ENCODE measurements at regions not wholly inside any gene's neighbourhood (a gene's known extent, or its start where the extent isn't known, plus 50 kb on each side); places are given as distances from the start of the nearest gene placed in this dataset.

DNA sequence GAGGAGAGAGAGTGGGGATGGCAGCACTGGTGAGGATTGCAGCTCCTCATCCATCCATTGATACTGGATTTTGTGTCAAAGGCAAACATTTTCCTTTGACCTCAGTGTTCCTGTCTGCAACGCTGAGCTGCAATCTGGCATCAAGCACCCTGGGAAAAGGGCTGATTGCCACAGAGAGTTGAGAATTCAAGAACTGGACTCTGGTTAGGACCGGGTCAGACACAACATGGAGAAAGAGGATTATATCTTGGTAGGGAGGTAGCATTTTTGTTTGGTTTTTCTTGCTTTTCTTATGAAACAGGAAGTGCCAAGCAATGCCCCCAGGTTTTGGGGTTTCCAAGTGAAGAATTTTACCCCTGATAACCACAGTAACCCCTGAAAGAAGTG, 81.9 kb upstream of the PKDCC start:
- Mint-ChIP-seq H3K27ac (ENCODE audit: low read depth) (no peak overlapping the region), H3K4me3 (no peak overlapping the region), H3K4me1 (peaks cover 8% of the 10 kb centered on the region), H3K9me3 (no peaks in the 10 kb centered on the region), H3K36me3 (ENCODE audit: insufficient read depth) (no peaks in the 10 kb centered on the region), H3K27me3 (peaks cover under 1% of the 10 kb centered on the region)
- ATAC-seq (replicated peaks; ENCODE audit: extremely low read depth, poor library complexity, severe bottlenecking) (no peak), DNase-seq (ENCODE audit: low spot score in 2 of 2) (no peak)

DNA sequence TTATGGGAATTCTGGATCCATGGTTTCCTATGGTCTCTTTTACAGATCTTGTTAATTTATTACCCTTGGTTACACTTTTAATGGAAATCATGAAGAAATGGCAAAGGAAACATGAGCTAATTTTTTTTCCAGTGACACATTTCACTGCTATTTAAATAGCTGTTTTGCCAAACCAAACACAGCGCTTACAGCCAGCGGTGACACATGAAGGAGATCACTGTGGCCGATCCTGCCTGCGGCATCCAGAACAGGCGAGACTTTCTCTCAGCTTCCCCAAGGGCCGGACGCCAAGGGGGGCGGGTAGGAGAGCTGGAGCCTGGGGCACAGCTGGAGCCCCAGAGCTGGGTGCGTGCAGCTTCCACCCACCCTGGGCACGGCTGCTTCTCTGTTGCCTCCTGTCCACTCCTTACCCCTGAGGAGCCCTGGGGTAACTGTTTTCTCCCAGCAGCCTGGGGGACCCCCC, 81.4 kb upstream of the PKDCC start:
- ATAC-seq (replicated peaks; ENCODE audit: extremely low read depth, poor library complexity, severe bottlenecking) (no peak), DNase-seq (ENCODE audit: low spot score in 2 of 2) (no peak)
- H3K4me1 Mint-ChIP-seq = peaks cover 8% of the 10 kb centered on the region
- H3K27ac Mint-ChIP-seq (ENCODE audit: low read depth) = no peak overlapping the region
- no peak overlapping the region for H3K4me3 Mint-ChIP-seq
- no peaks in the 10 kb centered on the region for H3K36me3 Mint-ChIP-seq (ENCODE audit: insufficient read depth)
- no peaks in the 10 kb centered on the region for H3K9me3 Mint-ChIP-seq
- H3K27me3 Mint-ChIP-seq = no peaks in the 10 kb centered on the region

DNA sequence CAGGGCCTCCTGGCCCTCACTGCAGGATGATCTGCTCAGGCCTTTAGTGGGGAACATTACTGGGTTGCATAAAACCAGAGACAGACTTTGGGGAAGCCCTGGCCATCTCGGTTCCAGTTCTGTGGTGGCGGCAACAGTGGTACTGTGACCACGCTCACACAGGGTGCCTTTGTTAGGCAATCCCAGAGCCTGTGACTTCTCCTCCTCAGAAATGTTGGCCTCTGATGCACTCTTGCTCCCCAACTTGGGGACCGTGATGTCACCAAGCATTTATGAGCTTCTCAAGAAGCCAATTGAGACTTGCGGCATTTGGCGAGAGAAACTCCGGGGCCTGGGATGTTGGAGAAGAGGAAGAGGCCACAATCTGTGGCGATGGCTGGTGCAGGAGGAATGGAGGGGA, 80.9 kb upstream of the PKDCC start:
- DNase-seq (ENCODE audit: low spot score in 2 of 2) (no peak), ATAC-seq (replicated peaks; ENCODE audit: extremely low read depth, poor library complexity, severe bottlenecking) (no peak)
- H3K4me3 Mint-ChIP-seq = no peak overlapping the region
- H3K27me3 Mint-ChIP-seq = peaks cover 3% of the 10 kb centered on the region
- no peak overlapping the region for H3K27ac Mint-ChIP-seq (ENCODE audit: low read depth)
- no peaks in the 10 kb centered on the region for H3K36me3 Mint-ChIP-seq (ENCODE audit: insufficient read depth)
- H3K4me1 Mint-ChIP-seq = peaks cover 8% of the 10 kb centered on the region
- no peaks in the 10 kb centered on the region for H3K9me3 Mint-ChIP-seq

DNA sequence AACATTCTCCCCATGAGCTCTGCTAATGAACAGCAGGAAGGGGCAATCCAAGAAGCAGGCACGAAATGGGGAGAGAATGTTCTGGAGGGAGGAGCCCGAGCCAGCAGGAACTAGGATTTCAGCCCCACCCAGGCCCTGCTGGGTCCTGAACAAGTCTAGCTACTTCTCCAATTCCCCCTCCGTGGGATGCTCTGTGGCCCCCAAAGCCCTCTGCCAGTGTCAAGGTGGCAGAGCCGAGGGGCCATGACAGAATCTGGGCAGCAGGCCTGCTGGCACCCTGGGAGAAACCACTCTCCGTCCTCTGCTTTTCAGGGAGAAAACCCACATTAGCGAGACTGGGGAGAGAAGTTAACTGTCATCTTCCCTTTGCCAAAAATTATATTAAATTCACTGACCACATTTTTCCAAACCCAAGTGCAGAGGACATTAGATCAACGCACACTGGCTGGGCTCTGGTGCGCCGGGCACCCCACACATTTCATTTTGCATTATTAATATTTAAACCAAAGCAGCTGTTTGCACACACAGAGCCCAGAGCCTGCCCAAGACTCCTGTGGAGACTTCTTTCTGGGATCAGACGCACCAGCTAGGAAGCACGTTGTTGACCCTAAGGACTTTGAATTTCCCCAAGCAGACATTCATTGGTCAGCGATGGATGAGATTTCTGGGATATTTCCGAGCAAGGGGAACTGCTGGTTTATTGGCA, 80.2 kb upstream of the PKDCC start:
- Mint-ChIP-seq H3K36me3 (ENCODE audit: insufficient read depth) (no peaks in the 10 kb centered on the region), H3K27ac (ENCODE audit: low read depth) (no peak overlapping the region), H3K4me1 (peaks cover 8% of the 10 kb centered on the region), H3K4me3 (no peak overlapping the region), H3K27me3 (peaks cover 10% of the 10 kb centered on the region), H3K9me3 (no peaks in the 10 kb centered on the region)
- DNase-seq (ENCODE audit: low spot score in 2 of 2) = no peak
- no peak for ATAC-seq (replicated peaks; ENCODE audit: extremely low read depth, poor library complexity, severe bottlenecking)

DNA sequence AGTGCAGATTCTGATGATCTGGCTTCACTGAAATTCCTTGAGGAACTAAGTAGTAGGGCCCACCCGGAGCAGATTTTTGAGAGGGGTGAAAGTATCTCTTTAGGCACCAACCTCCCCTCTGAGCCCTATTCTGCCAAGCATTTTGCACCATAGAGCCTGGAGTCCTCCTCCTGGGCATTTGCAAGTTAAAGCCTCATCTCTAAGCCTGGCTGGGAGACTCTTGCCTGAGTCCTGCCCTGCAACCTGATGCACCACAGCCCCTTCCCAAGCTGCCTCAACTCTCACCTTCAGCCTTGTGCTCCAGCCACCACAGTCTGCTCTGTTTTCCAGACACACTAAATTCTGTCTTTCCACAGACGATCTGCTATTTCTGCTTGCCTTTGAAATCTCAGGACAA, 79.6 kb upstream of the PKDCC start:
- H3K27me3 Mint-ChIP-seq = peaks cover 16% of the 10 kb centered on the region
- no peak overlapping the region for H3K4me3 Mint-ChIP-seq
- no peak for DNase-seq (ENCODE audit: low spot score in 2 of 2)
- ATAC-seq (replicated peaks; ENCODE audit: extremely low read depth, poor library complexity, severe bottlenecking) = no peak
- H3K27ac Mint-ChIP-seq (ENCODE audit: low read depth) = no peak overlapping the region
- peaks cover 8% of the 10 kb centered on the region for H3K4me1 Mint-ChIP-seq
- no peaks in the 10 kb centered on the region for H3K9me3 Mint-ChIP-seq
- no peaks in the 10 kb centered on the region for H3K36me3 Mint-ChIP-seq (ENCODE audit: insufficient read depth)

DNA sequence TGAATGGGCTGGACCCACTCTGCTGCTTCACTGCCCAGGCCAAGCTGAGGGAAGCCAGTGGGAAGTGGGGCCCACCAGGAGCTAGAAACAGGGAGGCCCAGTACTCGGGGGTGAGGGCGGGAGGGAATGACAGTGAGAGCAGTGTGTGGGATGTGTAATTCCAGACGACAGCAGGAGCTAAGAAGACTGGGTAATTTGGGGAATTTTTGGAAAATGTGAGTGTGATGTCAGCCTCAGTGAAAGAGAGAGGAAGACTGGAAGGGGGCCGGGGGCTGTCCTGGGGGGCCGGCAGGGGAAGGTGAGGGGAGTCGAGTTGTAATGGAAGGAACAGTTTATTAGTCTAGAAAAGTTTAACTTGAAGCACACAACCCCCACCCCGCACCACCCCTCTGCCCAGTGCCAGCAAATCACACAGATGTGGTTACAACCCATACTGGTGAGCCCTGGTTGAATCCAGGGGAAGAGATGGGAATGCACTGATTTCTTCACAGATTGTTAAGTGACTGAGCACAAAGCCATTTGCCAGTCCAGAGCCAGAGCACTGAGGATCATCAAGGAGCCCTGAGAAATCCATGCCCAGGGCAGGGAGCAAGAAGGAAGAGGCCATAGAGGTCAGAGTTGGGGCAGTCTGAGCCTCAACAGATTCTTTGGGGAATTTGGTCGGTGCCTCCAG, 76.7 kb upstream of the PKDCC start:
- no peak overlapping the region for H3K27ac Mint-ChIP-seq (ENCODE audit: low read depth)
- no peak for DNase-seq (ENCODE audit: low spot score in 2 of 2)
- peaks cover 16% of the 10 kb centered on the region for H3K27me3 Mint-ChIP-seq
- H3K9me3 Mint-ChIP-seq = no peaks in the 10 kb centered on the region
- H3K4me1 Mint-ChIP-seq = peaks cover under 1% of the 10 kb centered on the region
- no peak overlapping the region for H3K4me3 Mint-ChIP-seq
- no peak for ATAC-seq (replicated peaks; ENCODE audit: extremely low read depth, poor library complexity, severe bottlenecking)
- H3K36me3 Mint-ChIP-seq (ENCODE audit: insufficient read depth) = no peaks in the 10 kb centered on the region

DNA sequence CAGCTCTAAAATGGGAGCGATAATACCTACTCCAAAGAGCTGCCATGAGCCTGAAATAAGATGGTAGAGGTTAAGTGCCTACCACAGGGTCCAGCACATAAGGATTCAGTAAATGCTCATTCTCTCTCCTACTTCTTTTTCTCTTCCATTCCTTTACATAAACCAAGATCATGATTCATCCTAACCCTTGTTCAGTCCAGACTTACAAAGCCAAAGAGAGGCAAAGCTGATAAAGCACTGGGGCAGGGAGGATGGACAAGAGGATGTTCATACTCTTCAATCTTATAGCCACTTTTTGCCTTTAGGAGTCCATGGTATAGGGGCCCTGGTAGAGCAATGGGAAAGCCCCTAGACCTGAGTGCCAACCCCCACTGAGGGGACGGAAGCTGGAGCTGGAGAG, 75.6 kb upstream of the PKDCC start:
- Mint-ChIP-seq H3K4me1 (no peaks in the 10 kb centered on the region), H3K27ac (ENCODE audit: low read depth) (no peak overlapping the region), H3K36me3 (ENCODE audit: insufficient read depth) (no peaks in the 10 kb centered on the region), H3K27me3 (peaks cover 16% of the 10 kb centered on the region), H3K4me3 (no peak overlapping the region), H3K9me3 (no peaks in the 10 kb centered on the region)
- no peak for DNase-seq (ENCODE audit: low spot score in 2 of 2)
- ATAC-seq (replicated peaks; ENCODE audit: extremely low read depth, poor library complexity, severe bottlenecking) = no peak

DNA sequence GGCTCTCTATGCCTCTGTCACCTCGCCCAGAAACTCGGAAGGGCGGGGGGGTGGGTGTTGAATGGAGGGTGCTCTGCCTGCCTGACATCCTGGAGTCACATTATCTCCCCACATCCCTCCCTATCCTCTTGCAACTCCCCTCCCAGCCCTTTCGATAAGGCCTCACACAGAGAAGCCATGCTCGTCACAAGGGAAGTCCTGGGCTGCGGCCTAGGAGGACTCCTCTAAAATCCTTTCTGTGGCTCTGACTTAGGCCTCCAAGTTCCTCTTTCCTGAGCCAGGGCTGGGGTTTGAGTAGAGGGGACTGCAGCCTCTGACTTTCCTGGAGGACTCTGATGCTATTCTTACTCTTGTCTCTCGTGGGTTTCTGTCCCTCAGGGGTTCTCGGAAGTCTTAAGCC, 75.0 kb upstream of the PKDCC start:
- no peaks in the 10 kb centered on the region for H3K4me1 Mint-ChIP-seq
- peaks cover 3% of the 10 kb centered on the region for H3K9me3 Mint-ChIP-seq
- peaks cover 16% of the 10 kb centered on the region for H3K27me3 Mint-ChIP-seq
- H3K4me3 Mint-ChIP-seq = no peak overlapping the region
- no peaks in the 10 kb centered on the region for H3K36me3 Mint-ChIP-seq (ENCODE audit: insufficient read depth)
- ATAC-seq (replicated peaks; ENCODE audit: extremely low read depth, poor library complexity, severe bottlenecking) (no peak), DNase-seq (ENCODE audit: low spot score in 2 of 2) (no peak)
- no peak overlapping the region for H3K27ac Mint-ChIP-seq (ENCODE audit: low read depth)

DNA sequence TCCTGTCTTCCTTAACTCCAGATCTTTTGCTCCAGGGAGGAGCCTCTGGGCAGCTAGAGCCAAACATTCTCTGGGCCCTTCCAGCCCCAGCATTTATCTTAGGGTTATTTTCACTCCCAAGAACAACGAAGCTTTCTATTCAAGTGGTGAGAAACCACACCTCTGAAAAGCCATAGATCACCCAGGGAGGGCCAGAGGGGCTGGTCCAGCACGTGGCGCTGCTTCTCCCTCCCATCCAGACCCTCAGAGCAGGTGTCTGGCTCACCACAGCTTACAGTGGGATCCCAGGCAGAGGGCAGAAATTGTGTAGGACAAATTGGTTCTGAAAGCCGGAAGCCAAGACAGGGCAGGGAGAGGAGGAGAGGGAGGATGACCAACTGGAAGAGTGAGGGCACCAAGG, 74.0 kb upstream of the PKDCC start:
- H3K4me3 Mint-ChIP-seq = no peak overlapping the region
- H3K36me3 Mint-ChIP-seq (ENCODE audit: insufficient read depth) = no peaks in the 10 kb centered on the region
- peaks cover 6% of the 10 kb centered on the region for H3K9me3 Mint-ChIP-seq

DNA sequence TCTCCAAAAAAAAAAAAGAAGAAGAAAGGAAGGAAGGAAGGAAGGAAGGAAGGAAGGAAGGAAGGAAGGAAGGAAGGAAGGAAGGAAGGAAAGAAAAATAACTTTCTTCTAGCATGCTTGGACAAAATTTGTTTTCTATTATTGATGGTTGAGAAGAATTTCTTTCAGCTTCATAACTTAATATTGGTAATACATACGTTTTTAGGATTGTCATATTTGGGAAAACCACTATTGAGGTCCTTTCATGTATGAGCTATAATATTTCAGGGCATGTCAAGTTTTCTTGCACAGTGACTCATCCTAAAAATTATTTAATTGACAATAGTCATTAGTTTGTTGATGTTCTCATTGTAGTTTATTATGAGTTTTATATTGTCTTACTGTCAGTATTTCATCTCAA, 66.4 kb upstream of the PKDCC start:
- no peak for DNase-seq (ENCODE audit: low spot score in 2 of 2)
- H3K27ac Mint-ChIP-seq (ENCODE audit: low read depth) = no peak overlapping the region
- no peak overlapping the region for H3K4me3 Mint-ChIP-seq
- H3K36me3 Mint-ChIP-seq (ENCODE audit: insufficient read depth) = peaks cover 1% of the 10 kb centered on the region
- peaks cover 6% of the 10 kb centered on the region for H3K9me3 Mint-ChIP-seq
- H3K27me3 Mint-ChIP-seq = peaks cover 25% of the 10 kb centered on the region
- no peaks in the 10 kb centered on the region for H3K4me1 Mint-ChIP-seq
- no peak for ATAC-seq (replicated peaks; ENCODE audit: extremely low read depth, poor library complexity, severe bottlenecking)

More for the DNA sequence above, 74.0 kb upstream of the PKDCC start:
- peaks cover 16% of the 10 kb centered on the region for H3K27me3 Mint-ChIP-seq
- no peaks in the 10 kb centered on the region for H3K4me1 Mint-ChIP-seq
- DNase-seq (ENCODE audit: low spot score in 2 of 2) (no peak), ATAC-seq (replicated peaks; ENCODE audit: extremely low read depth, poor library complexity, severe bottlenecking) (no peak)
- no peak overlapping the region for H3K27ac Mint-ChIP-seq (ENCODE audit: low read depth)

DNA sequence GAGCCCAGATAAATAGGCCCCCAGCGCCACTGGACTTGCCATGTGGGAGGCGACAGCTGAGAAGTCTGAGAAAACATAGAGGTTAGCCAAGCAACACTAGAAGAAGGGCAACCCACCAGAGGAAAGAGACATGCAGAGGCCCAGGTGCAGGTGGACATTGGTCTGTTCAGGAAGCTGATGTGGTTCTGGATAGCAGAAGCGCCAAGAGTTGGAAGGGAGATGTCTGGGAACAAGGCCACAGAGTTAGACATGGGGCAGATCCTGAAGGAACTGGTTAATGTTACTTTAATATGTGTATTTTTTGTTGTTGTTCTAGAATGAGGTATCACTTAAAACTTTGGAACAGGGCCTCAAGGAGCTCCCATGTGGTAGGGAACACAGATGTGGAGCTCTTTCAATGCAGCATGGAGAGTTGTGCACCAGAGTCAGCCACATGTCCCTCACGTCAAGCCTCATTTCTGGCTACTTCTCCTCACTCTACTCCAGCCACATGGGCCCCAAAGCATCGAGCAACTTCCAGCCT, 62.2 kb upstream of the PKDCC start:
- H3K27me3 Mint-ChIP-seq = peaks cover 54% of the 10 kb centered on the region
- H3K27ac Mint-ChIP-seq (ENCODE audit: low read depth) = no peak overlapping the region
- H3K36me3 Mint-ChIP-seq (ENCODE audit: insufficient read depth) = peaks cover 1% of the 10 kb centered on the region

DNA sequence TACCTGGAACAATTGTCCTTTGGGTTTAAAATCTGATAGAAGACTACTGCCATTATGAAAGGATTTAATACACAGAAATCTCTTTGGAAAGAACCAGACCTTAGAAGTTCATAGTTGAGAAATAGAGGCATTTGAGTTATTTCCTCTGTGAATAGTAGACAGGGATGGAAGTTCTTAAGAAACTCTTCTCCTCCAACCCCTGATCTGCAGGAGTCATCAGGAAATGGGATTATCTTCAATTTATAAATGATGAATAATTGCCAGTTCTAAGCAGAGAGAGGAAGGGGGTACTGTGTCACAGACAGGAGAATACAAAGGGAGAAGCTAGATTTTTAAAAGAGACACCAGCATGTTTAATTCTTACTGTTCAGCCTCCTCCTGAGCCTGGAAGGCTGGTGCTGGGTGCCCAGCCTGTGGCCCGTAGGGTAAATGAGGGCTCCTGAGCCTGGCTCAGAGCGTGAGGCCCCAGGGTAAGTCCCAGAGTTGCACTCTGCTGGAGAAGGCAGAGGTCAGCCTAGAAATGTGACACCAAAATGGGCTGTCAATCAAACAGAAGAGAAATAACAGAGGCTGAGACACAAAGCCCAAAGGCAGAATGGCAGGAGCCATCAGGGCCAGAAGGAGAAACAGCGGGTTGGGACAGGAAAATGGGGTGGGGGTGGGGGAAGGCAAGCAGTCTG, 58.2 kb upstream of the PKDCC start:
- H3K4me1 Mint-ChIP-seq = peaks cover 5% of the 10 kb centered on the region
- no peak overlapping the region for H3K27ac Mint-ChIP-seq (ENCODE audit: low read depth)
- H3K36me3 Mint-ChIP-seq (ENCODE audit: insufficient read depth) = peaks cover 1% of the 10 kb centered on the region
- H3K4me3 Mint-ChIP-seq = no peak overlapping the region
- H3K9me3 Mint-ChIP-seq = no peaks in the 10 kb centered on the region
- no peak for DNase-seq (ENCODE audit: low spot score in 2 of 2)
- ATAC-seq (replicated peaks; ENCODE audit: extremely low read depth, poor library complexity, severe bottlenecking) = no peak
- peaks cover 52% of the 10 kb centered on the region for H3K27me3 Mint-ChIP-seq

More for the DNA sequence above, 62.2 kb upstream of the PKDCC start:
- no peak overlapping the region for H3K4me3 Mint-ChIP-seq
- no peaks in the 10 kb centered on the region for H3K4me1 Mint-ChIP-seq
- ATAC-seq (replicated peaks; ENCODE audit: extremely low read depth, poor library complexity, severe bottlenecking) = no peak
- H3K9me3 Mint-ChIP-seq = no peaks in the 10 kb centered on the region
- DNase-seq (ENCODE audit: low spot score in 2 of 2) = no peak

DNA sequence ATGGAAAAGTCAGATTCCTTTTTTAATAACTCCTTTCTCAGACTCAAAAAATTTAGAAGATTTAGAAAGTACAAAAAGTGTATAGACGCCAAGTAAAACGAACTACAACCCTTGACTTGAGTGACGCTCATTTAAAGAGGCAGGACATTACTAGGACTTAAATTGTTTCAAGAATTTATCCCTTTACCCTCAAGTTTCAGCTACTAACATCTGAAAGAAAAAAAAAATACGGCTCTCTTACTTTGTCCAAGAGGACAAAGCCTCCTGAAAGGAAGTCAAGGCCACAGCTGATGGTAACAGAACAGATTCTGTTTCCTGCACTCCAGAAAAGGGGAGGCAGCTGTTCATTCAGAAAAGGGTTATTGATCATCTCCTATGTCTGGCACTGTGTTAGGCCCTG, 57.6 kb upstream of the PKDCC start:
- ATAC-seq (replicated peaks; ENCODE audit: extremely low read depth, poor library complexity, severe bottlenecking) (no peak), DNase-seq (ENCODE audit: low spot score in 2 of 2) (no peak)
- Mint-ChIP-seq H3K4me3 (no peak overlapping the region), H3K9me3 (no peaks in the 10 kb centered on the region), H3K27me3 (peaks cover 50% of the 10 kb centered on the region), H3K4me1 (peaks cover 5% of the 10 kb centered on the region), H3K36me3 (ENCODE audit: insufficient read depth) (peaks cover 1% of the 10 kb centered on the region), H3K27ac (ENCODE audit: low read depth) (no peak overlapping the region)

All from central memory CD8-positive, alpha-beta T cell (primary cell).